Activated T-cell treated with anti-CD3 and anti-CD28 coated beads for 48 hours (primary cell): ENCODE measurements at regions not wholly inside any gene's neighbourhood (a gene's known extent, or its start where the extent isn't known, plus 50 kb on each side); places are given as distances from the start of the nearest gene placed in this dataset.
"Not testable (repeated sequence)": the region's sequence is repeated elsewhere in the genome, so short reads cannot be mapped to it uniquely, and the experiment has no call there.

ENCODE experiments used
- DNase-seq: peaks from one replicate; pipeline ENCODE4 v3.0.0-alpha.2; 2020; ENCODE audit warnings: low read depth

DNA sequence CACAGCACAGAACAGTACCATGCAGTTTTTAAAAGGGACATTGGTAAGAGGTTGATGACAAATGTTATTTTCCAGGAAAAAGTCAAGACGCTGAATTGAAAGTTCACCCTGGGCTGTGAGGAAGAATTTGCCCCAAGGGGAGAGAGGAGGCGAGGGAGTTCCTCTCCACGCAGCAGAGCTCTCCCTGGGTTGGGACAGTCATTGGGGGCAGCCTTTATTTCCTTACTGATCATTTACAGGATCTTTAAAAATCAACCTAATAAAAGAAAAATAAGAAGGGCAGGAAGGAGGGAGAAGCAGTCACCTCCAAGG, 49.9 kb upstream of the WNT7B start:
- no peak for DNase-seq

DNA sequence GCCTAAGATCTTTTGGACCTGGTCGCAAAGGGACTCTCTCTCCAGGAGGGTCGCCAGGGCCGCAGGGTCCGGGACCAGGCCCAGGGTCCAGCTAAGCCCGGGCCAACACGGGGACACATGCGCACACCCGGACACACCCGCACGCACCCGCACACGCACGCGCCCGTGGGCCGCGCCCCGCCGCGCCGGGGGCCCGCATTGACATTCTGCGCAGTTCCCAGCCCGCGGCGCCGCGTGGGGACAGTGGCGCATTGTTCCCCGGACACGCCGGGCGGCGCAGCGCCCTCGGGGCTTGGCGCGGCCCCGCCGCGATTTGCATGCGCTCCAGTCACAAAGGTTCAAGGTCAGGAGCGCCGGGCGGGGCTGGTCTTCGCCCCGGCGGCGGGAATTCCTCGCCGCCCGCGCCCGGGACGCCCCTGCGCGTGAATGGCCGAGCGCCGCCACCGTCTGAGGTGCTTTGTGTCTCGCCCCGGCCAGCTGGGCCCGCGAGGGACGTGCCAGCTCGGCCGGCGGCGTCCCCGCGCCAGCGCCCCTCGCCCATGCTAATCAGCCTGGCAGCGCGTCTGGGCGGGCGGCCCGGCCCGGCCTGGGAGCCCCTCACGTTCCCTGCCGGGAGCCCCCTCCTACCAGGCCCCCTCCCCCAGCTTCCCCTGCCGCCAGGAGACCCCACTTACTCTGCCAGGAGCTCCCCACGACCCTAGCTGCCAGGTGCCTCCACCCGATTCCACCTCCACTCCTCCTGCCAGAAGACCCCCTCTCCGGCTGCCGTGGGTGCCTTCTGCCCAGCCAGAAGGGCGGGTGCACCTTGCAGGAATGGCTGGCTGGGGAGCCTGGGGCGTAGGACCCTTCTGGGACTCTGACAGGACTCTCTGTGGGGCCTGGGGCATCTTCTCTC, 50.5 kb upstream of the WNT7B start:
- DNase-seq: no peak

GRCh38 chr22:46028106-46028991, 51.4 kb upstream of the WNT7B start:
- no peak for DNase-seq

DNA sequence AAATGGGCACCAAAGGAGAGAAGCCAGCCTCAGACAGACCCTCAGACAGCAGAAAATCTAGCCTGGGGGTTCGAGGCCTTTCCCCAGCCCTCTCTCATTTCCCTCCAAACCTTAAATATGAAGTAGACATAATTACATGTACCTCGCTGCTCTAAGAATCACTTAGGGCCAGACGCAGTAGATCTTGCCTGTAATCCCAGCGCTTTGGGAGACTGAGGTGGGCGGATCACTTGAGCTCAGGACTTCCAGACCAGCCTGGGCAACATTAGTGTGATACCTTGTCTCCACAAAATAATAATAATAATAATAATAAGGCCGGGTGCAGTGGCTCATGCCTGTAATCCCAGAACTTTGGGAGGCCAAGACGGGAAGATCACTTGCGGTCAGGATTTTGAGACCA, 52.1 kb upstream of the WNT7B start:
- no peak for DNase-seq

DNA sequence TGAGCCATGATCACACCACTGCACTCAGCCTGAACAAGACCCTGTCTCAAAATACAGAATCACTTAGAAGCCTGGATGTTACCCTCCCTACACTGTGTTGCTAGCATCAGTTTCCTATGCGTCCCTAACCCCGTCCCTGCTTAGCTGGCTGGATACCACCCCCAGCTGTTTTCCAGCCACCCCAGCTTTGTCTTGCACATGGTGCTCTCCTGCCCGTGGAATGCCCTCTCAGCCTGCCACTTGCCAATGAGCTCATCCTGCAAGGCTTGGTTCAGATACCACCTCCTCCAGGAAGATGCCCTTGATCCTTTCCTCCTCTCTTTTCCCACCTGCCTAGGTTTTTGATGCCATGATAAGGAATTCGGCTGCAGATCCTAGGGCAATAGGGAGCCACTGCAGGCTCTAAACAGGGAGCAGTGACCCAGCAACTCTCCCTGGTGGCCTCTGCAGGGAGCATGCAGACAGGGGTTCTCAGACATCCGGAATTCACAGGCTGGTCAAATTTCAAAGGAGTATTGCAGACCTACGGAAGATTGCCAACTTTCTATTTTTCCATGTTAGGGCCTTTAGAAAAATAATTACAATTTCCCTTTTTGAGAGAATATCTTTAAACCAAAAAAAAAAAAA, 52.7 kb upstream of the WNT7B start:
- no peak for DNase-seq

- DNase-seq: no peak
Observed at GRCh38 chr22:46030231-46030880, 53.4 kb upstream of the WNT7B start.

DNA sequence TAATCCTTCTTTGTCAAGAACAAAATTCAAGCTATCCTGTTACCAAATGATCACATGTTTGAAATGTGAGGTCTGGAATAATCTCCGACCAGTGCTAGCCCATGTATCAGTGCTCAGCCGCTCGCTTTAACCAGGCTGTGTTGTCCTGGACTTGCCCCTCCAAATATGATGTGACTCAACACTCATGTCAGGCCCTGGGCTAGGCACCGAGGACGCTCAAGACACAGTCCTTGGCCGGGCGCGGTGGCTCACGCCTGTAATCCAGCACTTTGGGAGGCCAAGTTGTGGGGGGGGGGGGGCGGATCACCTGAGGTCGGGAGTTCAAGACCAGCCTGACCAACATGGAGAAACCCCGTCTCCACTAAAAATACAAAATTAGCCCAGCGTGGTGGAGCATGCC, 54.1 kb upstream of the WNT7B start:
- DNase-seq: no peak

DNA sequence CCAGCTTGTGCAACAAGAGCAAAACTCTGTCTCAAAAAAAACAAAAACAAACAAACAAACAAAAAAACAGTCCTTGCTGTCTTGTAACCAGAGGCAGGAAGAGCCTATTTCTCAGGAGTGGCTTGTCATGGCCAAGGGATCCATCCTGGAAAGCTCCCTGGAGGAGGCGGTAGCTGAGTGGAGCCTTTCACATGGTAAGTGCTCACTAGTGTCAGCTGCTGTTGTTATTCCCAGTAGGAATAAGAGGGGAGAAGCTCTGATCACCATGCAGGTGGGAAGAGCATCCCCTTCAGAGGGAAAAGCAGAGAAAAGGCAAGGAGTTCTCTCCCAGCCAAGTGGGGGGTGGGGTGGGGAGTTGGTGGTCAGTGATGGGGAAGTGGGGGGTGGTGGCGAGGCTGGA, 54.6 kb upstream of the WNT7B start:
- no peak for DNase-seq

- no peak for DNase-seq
Observed at GRCh38 chr22:46031965-46032851, 55.2 kb upstream of the WNT7B start.

DNA sequence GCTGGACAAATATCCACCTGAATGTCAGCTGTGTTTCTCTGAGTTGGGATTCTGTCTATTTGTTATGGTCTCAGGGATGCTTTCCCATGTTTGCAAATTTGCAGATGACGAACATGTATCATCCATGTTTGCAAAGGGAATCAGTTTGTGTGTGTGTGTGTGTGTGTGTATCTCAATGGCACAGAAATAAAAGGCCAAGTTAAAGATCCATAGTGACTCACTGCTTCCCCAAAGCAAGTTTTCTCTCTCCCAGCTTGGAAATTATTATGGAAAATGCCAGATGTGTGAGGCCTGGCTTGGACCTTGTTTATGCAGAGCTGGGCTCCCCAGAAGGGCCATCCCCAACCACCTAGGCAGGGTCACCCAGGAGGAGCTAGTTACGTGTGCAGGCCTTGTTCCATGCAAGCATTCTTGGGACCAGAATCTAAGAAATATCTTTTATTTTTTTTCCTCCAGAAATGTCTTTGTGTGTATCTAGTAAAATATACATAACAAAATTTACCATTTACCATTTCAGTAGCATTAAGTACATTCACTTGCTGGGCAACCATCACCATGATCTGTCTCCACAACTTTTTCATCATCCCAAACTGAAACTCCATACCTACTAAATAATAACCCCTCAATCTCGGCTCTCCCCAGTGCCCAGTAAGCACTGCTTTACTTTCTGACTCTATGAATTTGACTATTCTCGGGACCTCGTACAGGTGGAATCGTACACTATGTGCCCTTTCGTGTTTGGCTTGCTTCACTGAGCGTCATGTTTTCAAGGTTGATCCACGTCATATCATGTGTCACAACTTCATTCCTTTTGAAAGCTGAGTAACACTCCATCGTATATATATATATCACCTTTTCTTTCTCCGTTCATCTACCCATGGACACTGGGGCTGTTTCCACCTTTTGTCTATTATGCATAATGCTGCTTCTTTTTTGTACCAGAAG, 56.6 kb upstream of the WNT7B start:
- DNase-seq: no peak

DNA sequence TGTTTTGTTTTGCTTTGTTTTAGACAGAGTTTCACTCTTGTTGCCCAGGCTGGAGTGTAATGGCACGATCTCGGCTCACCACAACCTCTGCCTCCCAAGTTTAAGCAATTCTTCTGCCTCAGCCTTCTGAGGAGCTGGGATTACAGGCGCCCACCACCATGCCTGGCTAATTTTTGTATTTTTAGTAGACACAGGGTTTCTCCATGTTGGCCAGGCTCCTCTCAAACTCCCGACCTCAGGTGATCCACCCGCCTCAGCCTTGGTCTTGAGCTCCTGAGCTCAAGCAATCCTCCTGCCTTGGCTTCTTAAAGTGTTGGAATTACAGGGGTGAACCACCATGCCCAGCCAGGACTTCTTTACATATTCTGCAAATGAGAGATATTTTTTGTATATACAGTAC, 57.5 kb upstream of the WNT7B start:
- not testable (repeated sequence) for DNase-seq

DNA sequence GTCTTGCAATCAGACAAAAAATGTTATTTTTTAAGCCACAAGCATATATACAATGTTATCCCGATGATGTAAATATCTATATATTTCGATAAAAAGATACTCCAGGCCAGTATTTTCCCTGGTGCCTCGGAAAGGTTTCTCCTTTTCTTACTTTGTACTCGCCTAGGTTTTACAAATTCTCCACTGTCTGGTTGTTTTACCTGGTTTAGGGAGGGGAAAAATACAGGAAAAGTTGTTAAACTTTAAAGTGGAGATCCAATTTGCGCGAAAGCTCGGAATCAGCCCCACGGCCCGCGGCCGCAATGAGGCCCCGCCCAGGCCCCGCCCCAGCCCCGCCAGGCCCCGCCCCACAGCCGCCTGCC, 58.4 kb upstream of the WNT7B start:
- no peak for DNase-seq

GRCh38 chr22:46035742-46036557, 59.0 kb upstream of the WNT7B start:
- peak; percentile 100 for DNase-seq

- no peak for DNase-seq
Observed at GRCh38 chr22:46036558-46037408, 59.8 kb upstream of the WNT7B start.

GRCh38 chr22:46038174-46038487, 61.2 kb upstream of the WNT7B start:
- no peak for DNase-seq

DNA sequence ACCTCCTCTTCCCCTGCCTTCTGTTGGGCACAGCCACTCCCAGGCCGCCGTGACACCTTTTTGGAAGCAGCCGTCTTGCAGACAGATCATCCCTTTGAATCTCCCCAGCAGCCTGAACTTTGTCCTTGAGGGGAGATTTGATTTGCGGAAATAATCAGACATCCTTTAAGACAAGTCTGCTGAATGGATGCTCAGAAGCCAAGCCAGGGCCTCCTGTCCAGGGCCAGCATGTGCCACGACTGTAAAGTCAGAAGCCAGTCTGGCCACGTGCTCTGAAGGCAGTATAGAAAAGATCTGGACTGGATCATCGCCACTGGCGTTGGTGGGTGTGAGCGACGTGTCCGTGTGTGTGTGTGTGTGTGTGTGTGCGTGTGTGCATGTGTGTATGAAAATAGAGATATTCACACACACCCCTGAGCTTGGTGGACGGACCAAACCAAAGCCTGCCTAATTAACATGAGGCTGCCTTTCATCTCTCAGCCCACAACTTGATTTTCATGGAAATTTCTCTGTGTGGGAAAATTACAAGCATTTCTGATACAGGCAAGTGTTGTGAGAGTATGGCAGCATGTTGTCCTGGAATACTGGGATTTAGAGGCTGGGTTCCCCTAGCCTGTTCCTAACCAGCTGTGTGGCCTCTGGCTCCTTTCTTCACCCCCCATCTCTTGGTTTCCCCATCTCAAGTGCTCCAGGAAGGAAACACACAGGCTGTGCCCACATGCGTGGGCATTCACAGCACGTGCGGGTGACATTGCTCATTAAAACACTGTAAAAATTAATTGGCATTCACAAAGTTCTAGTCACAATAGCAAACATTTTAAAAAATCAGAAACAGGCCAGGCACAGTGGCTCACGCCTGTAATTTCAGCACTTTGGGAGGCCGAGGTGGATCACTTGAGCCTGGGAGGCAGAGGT, 61.8 kb upstream of the WNT7B start:
- no peak for DNase-seq

- no peak for DNase-seq
Observed at GRCh38 chr22:46039535-46039934, 62.6 kb upstream of the WNT7B start.
